ENCODE measurements at regions not wholly inside any gene's neighbourhood (a gene's known extent, or its start where the extent isn't known, plus 50 kb on each side); places are given as distances from the start of the nearest gene placed in this dataset.

GRCh38 chr1:38555130-38555529 lies 304.4 kb downstream of the RRAGC start:
- Histone ChIP-seq H3K4me1 (ENCODE audit: control insufficient read depth in 1 of 2, insufficient read depth in 2 of 2, low read length in 2 of 2) (peaks cover 0 to 4% of the 10 kb centered on the region in 2 experiments), H3K9ac (ENCODE audit: low read length) (no peak overlapping the region), H4K91ac (ENCODE audit: low read depth, low read length) (no peak overlapping the region), H3K27ac (ENCODE audit: low read depth, low read length) (no peak overlapping the region), H2BK120ac (ENCODE audit: insufficient read depth, low read length, poor library complexity) (no peak overlapping the region), H3K4me2 (ENCODE audit: low read length) (no peak overlapping the region), H3K27me3 (ENCODE audit: insufficient read depth, low read length) (no peaks in the 10 kb centered on the region), H4K8ac (ENCODE audit: low read depth, low read length) (no peak overlapping the region), H3K23ac (ENCODE audit: low read length) (no peak overlapping the region), H3K79me2 (ENCODE audit: control insufficient read depth, insufficient read depth, low read length, poor library complexity) (no peaks in the 10 kb centered on the region), H3K36me3 (ENCODE audit: control insufficient read depth in 1 of 2, insufficient read depth in 2 of 2, low read length in 2 of 2) (no peaks in the 10 kb centered on the region), H2AFZ (ENCODE audit: insufficient read depth, low read length, poor library complexity) (no peak overlapping the region), H4K12ac (ENCODE audit: low read depth, low read length) (no peak overlapping the region), H3K4ac (ENCODE audit: low read depth, low read length) (no peak overlapping the region), H3K9me3 (ENCODE audit: insufficient read depth, low read depth, low read length) (peaks cover 1% of the 10 kb centered on the region), H2BK12ac (ENCODE audit: low read length) (no peak overlapping the region), H3K14ac (ENCODE audit: low read length) (no peak overlapping the region), H2AK5ac (ENCODE audit: low read length) (no peak overlapping the region), H3K18ac (ENCODE audit: low read length) (no peak overlapping the region), H3K4me3 (ENCODE audit: low read depth, low read length) (no peak overlapping the region), H2BK5ac (ENCODE audit: low read depth, low read length, poor library complexity) (no peak overlapping the region), H3K79me1 (ENCODE audit: low read length) (no peaks in the 10 kb centered on the region)
- DNase-seq = no peak
- WGBS (ENCODE audit: extremely low coverage, insufficient coverage, insufficient read length) = no CpG with 5 or more reads among the region's 3 CpGs

- H3K4me2 ChIP-seq (ENCODE audit: low read length) = no peak overlapping the region
- whole genome bisulfite sequencing (ENCODE audit: extremely low coverage, insufficient coverage, insufficient read length) = no CpG with 5 or more reads among the region's 19 CpGs
These were observed 308.0 kb downstream of the RRAGC start for GRCh38 chr1:38551318-38552307.

GRCh38 chr1:38549191-38549590 lies 310.4 kb downstream of the RRAGC start:
- no peak for DNase-seq
- Histone ChIP-seq H3K27me3 (ENCODE audit: insufficient read depth, low read length) (no peaks in the 10 kb centered on the region), H3K18ac (ENCODE audit: low read length) (no peak overlapping the region), H3K4me2 (ENCODE audit: low read length) (no peak overlapping the region), H4K8ac (ENCODE audit: low read depth, low read length) (no peak overlapping the region), H3K4me3 (ENCODE audit: low read depth, low read length) (no peak overlapping the region), H4K91ac (ENCODE audit: low read depth, low read length) (no peak overlapping the region), H3K23ac (ENCODE audit: low read length) (no peak overlapping the region), H4K12ac (ENCODE audit: low read depth, low read length) (no peak overlapping the region), H3K14ac (ENCODE audit: low read length) (no peak overlapping the region), H3K79me1 (ENCODE audit: low read length) (no peaks in the 10 kb centered on the region), H3K4ac (ENCODE audit: low read depth, low read length) (no peak overlapping the region), H2BK120ac (ENCODE audit: insufficient read depth, low read length, poor library complexity) (no peak overlapping the region), H2AFZ (ENCODE audit: insufficient read depth, low read length, poor library complexity) (no peak overlapping the region), H2BK12ac (ENCODE audit: low read length) (no peak overlapping the region), H2BK5ac (ENCODE audit: low read depth, low read length, poor library complexity) (no peak overlapping the region), H3K9ac (ENCODE audit: low read length) (no peak overlapping the region), H3K79me2 (ENCODE audit: control insufficient read depth, insufficient read depth, low read length, poor library complexity) (no peaks in the 10 kb centered on the region), H3K36me3 (ENCODE audit: control insufficient read depth in 1 of 2, insufficient read depth in 2 of 2, low read length in 2 of 2) (no peaks in the 10 kb centered on the region), H3K4me1 (ENCODE audit: control insufficient read depth in 1 of 2, insufficient read depth in 2 of 2, low read length in 2 of 2) (peaks cover 2 to 3% of the 10 kb centered on the region in 2 experiments), H3K27ac (ENCODE audit: low read depth, low read length) (no peak overlapping the region), H3K9me3 (ENCODE audit: insufficient read depth, low read depth, low read length) (no peaks in the 10 kb centered on the region), H2AK5ac (ENCODE audit: low read length) (no peak overlapping the region)
- WGBS (ENCODE audit: extremely low coverage, insufficient coverage, insufficient read length) = no CpG with 5 or more reads among the region's 3 CpGs

More at GRCh38 chr1:38551318-38552307, 308.0 kb downstream of the RRAGC start:
- Histone ChIP-seq H2BK5ac (ENCODE audit: low read depth, low read length, poor library complexity) (no peak overlapping the region), H3K9me3 (ENCODE audit: insufficient read depth, low read depth, low read length) (no peaks in the 10 kb centered on the region), H2AK5ac (ENCODE audit: low read length) (no peak overlapping the region), H3K14ac (ENCODE audit: low read length) (no peak overlapping the region), H2BK120ac (ENCODE audit: insufficient read depth, low read length, poor library complexity) (no peak overlapping the region), H4K91ac (ENCODE audit: low read depth, low read length) (no peak overlapping the region), H4K12ac (ENCODE audit: low read depth, low read length) (no peak overlapping the region), H3K27ac (ENCODE audit: low read depth, low read length) (no peak overlapping the region), H3K18ac (ENCODE audit: low read length) (no peak overlapping the region), H3K27me3 (ENCODE audit: insufficient read depth, low read length) (no peaks in the 10 kb centered on the region), H3K9ac (ENCODE audit: low read length) (no peak overlapping the region), H3K79me1 (ENCODE audit: low read length) (no peaks in the 10 kb centered on the region), H3K79me2 (ENCODE audit: control insufficient read depth, insufficient read depth, low read length, poor library complexity) (no peaks in the 10 kb centered on the region), H3K36me3 (ENCODE audit: control insufficient read depth in 1 of 2, insufficient read depth in 2 of 2, low read length in 2 of 2) (no peaks in the 10 kb centered on the region), H4K8ac (ENCODE audit: low read depth, low read length) (no peak overlapping the region), H2AFZ (ENCODE audit: insufficient read depth, low read length, poor library complexity) (no peak overlapping the region), H2BK12ac (ENCODE audit: low read length) (no peak overlapping the region), H3K4me3 (ENCODE audit: low read depth, low read length) (no peak overlapping the region), H3K23ac (ENCODE audit: low read length) (no peak overlapping the region), H3K4ac (ENCODE audit: low read depth, low read length) (no peak overlapping the region), H3K4me1 (ENCODE audit: control insufficient read depth in 1 of 2, insufficient read depth in 2 of 2, low read length in 2 of 2) (no peaks in the 10 kb centered on the region)
- DNase-seq = no peak

GRCh38 chr1:38547321-38547720 lies 312.3 kb downstream of the RRAGC start:
- Histone ChIP-seq H3K23ac (ENCODE audit: low read length) (no peak overlapping the region), H4K91ac (ENCODE audit: low read depth, low read length) (no peak overlapping the region), H3K79me2 (ENCODE audit: control insufficient read depth, insufficient read depth, low read length, poor library complexity) (no peaks in the 10 kb centered on the region), H3K9me3 (ENCODE audit: insufficient read depth, low read depth, low read length) (no peaks in the 10 kb centered on the region), H3K9ac (ENCODE audit: low read length) (no peak overlapping the region), H3K27me3 (ENCODE audit: insufficient read depth, low read length) (no peaks in the 10 kb centered on the region), H3K4me1 (ENCODE audit: control insufficient read depth in 1 of 2, insufficient read depth in 2 of 2, low read length in 2 of 2) (peaks cover 2 to 3% of the 10 kb centered on the region in 2 experiments), H3K4ac (ENCODE audit: low read depth, low read length) (no peak overlapping the region), H3K4me2 (ENCODE audit: low read length) (no peak overlapping the region), H3K18ac (ENCODE audit: low read length) (no peak overlapping the region), H2BK120ac (ENCODE audit: insufficient read depth, low read length, poor library complexity) (no peak overlapping the region), H4K8ac (ENCODE audit: low read depth, low read length) (no peak overlapping the region), H3K79me1 (ENCODE audit: low read length) (no peaks in the 10 kb centered on the region), H2BK5ac (ENCODE audit: low read depth, low read length, poor library complexity) (no peak overlapping the region), H2AFZ (ENCODE audit: insufficient read depth, low read length, poor library complexity) (no peak overlapping the region), H3K27ac (ENCODE audit: low read depth, low read length) (no peak overlapping the region), H3K14ac (ENCODE audit: low read length) (no peak overlapping the region), H3K36me3 (ENCODE audit: control insufficient read depth in 1 of 2, insufficient read depth in 2 of 2, low read length in 2 of 2) (no peaks in the 10 kb centered on the region), H2BK12ac (ENCODE audit: low read length) (no peak overlapping the region), H2AK5ac (ENCODE audit: low read length) (no peak overlapping the region), H4K12ac (ENCODE audit: low read depth, low read length) (no peak overlapping the region), H3K4me3 (ENCODE audit: low read depth, low read length) (no peak overlapping the region)
- WGBS (ENCODE audit: extremely low coverage, insufficient coverage, insufficient read length) = no CpG with 5 or more reads among the region's 6 CpGs
- no peak for DNase-seq

Data from trophoblast cell (in vitro differentiated cells and primary cell).